Endothelial cell of hepatic sinusoid (primary cell): ENCODE measurements at regions not wholly inside any gene's neighbourhood (a gene's known extent, or its start where the extent isn't known, plus 50 kb on each side); places are given as distances from the start of the nearest gene placed in this dataset.
"Not testable (repeated sequence)": the region's sequence is repeated elsewhere in the genome, so short reads cannot be mapped to it uniquely, and the experiment has no call there.

ENCODE experiments used
- in situ Hi-C: cut with HindIII; loops from 2 replicates; pipeline ENCODE4 v1.10.0; 2017; ENCODE audit warnings: low sequenced_read_pairs

- in situ Hi-C loops, result no loop called here
Measured at GRCh38 chr10:36766415-36766810, 359.0 kb upstream of the ANKRD30A start.

GRCh38 chr10:36765782-36766414, 359.5 kb upstream of the ANKRD30A start:
- in situ Hi-C loops, result no loop called here

- in situ Hi-C loops, result no loop called here
Measured at GRCh38 chr10:36764823-36765222, 360.6 kb upstream of the ANKRD30A start.

GRCh38 chr10:36761121-36761520, 364.3 kb upstream of the ANKRD30A start:
- in situ Hi-C loops, result no loop called here

GRCh38 chr10:36759141-36759805, 366.1 kb upstream of the ANKRD30A start:
- in situ Hi-C loops, result no loop called here

GRCh38 chr10:36748128-36748871, 377.1 kb upstream of the ANKRD30A start:
- in situ Hi-C loops, result no loop called here

- in situ Hi-C loops, result no loop called here
Measured at GRCh38 chr10:36739884-36740445, 385.4 kb upstream of the ANKRD30A start.

GRCh38 chr10:36738738-36739431, 386.5 kb upstream of the ANKRD30A start:
- in situ Hi-C loops, result no loop called here

- in situ Hi-C loops, result no loop called here
Measured at GRCh38 chr10:36736311-36736710, 389.1 kb upstream of the ANKRD30A start.

- in situ Hi-C loops, result not testable (repeated sequence)
Measured at GRCh38 chr10:36734590-36734989, 390.8 kb upstream of the ANKRD30A start.

GRCh38 chr10:36730316-36730715, 395.1 kb upstream of the ANKRD30A start:
- in situ Hi-C loops, result no loop called here

- in situ Hi-C loops, result no loop called here
Measured at GRCh38 chr10:36728626-36729025, 396.8 kb upstream of the ANKRD30A start.

GRCh38 chr10:36725581-36726520, 399.5 kb upstream of the ANKRD30A start:
- in situ Hi-C loops, result no loop called here

GRCh38 chr10:36722777-36723176, 402.6 kb upstream of the ANKRD30A start:
- in situ Hi-C loops, result no loop called here

- in situ Hi-C loops, result no loop called here
Measured at GRCh38 chr10:36721871-36722270, 403.5 kb upstream of the ANKRD30A start.

- in situ Hi-C loops, result no loop called here
Measured at GRCh38 chr10:36720895-36721294, 404.5 kb upstream of the ANKRD30A start.

- in situ Hi-C loops, result no loop called here
Measured at GRCh38 chr10:36717118-36717517, 408.3 kb upstream of the ANKRD30A start.

- in situ Hi-C loops, result no loop called here
Measured at GRCh38 chr10:36716291-36716690, 409.1 kb upstream of the ANKRD30A start.

GRCh38 chr10:36712695-36713094, 412.7 kb upstream of the ANKRD30A start:
- in situ Hi-C loops, result no loop called here

- in situ Hi-C loops, result no loop called here
Measured at GRCh38 chr10:36711361-36711760, 414.0 kb upstream of the ANKRD30A start.
